HepG2 (cell line): ENCODE measurements at regions not wholly inside any gene's neighbourhood (a gene's known extent, or its start where the extent isn't known, plus 50 kb on each side); places are given as distances from the start of the nearest gene placed in this dataset.

Experiments
- ATAC-seq: fragments of 200-7000 bp; cut with Tn5 transposase; 3 replicates; pipeline ENCODE4 v1.9.1; 2020; ENCODE audit warnings: mild to moderate bottlenecking, moderate library complexity
- BruUV-seq: library from RNA; stranded (reverse); fragments of 400-500 nt; replicated peaks from 2 replicates; lab custom pipeline; 2021; lab: Mats Ljungman, UMichigan
- CTCF ChIA-PET: fragments of 300-600 bp; formaldehyde crosslinking; extraction: SDS; loops from one replicate; lab custom pipeline; 2021; ENCODE audit warnings: low total read pairs, inconsistent platforms, low intra/inter-chr PET ratio; lab: Yijun Ruan, JAX
- POLR2A ChIA-PET: fragments of 350-600 bp; sonication (Branson Sonifier 250); formaldehyde crosslinking; loops from one replicate; lab custom pipeline; 2020; ENCODE audit warnings: antibody characterized with exemption, inconsistent platforms; lab: Yijun Ruan, JAX
- DNase-seq: peaks from one replicate; pipeline ENCODE4 v3.0.0-alpha.2; 2015; ENCODE audit warnings: low spot score
- FAIRE-seq: peaks from 3 replicates; lab custom pipeline; 2011; peaks lifted over from hg19 to GRCh38; lab: Jason Lieb, UNC
- H2AFZ ChIP-seq: one replicate; pipeline ENCODE4 v1.6.1; 2011; ENCODE audit warnings: low read length, inconsistent platforms
- H3K27ac ChIP-seq: fragments of 300-600 bp; 3 replicates; pipeline ENCODE4 v1.8.0; 2011; ENCODE audit warnings: mixed run types, mild to moderate bottlenecking, mixed read lengths, low read length, inconsistent platforms; ENCODE audit not compliant: insufficient read depth; ENCODE audit errors: extremely low read length
- H3K27me3 ChIP-seq, 2 experiments: fragments of 200-600 bp in 1 of 2; 2 replicates in 1 of 2; 3 replicates in 1 of 2; pipeline versions ENCODE4 v1.6.0 to v1.8.0; 2011; ENCODE audit warnings: low read length in 2 of 2, mild to moderate bottlenecking in 2 of 2, moderate library complexity in 2 of 2, inconsistent platforms in 1 of 2; ENCODE audit not compliant: insufficient read depth in 2 of 2, control insufficient read depth in 1 of 2
- H3K36me3 ChIP-seq, 2 experiments: fragments of 200-600 bp in 1 of 2; replicated peaks in 1 of 2; 2 replicates in 1 of 2; 3 replicates in 1 of 2; pipeline versions ENCODE4 v1.5.1 to v1.8.0; 2011; ENCODE audit warnings: low read length in 2 of 2, inconsistent platforms in 1 of 2; ENCODE audit not compliant: insufficient read depth in 2 of 2, control insufficient read depth in 1 of 2
- H3K4me1 ChIP-seq: 2 replicates; pipeline ENCODE4 v1.5.1; 2012; ENCODE audit warnings: low read length, inconsistent platforms; ENCODE audit not compliant: insufficient read depth
- H3K4me2 ChIP-seq: 2 replicates; pipeline ENCODE4 v1.6.0; 2011; ENCODE audit warnings: low read depth, low read length, inconsistent platforms
- H3K4me3 ChIP-seq, 3 experiments: fragments of 200-600 bp in 1 of 3; sonication (generic), shearing (Covaris generic) in 1 of 3; replicated peaks in 1 of 3; 2 replicates each; pipeline ENCODE4 v1.5.1; 2011 to 2016; ENCODE audit warnings: low read length in 3 of 3, inconsistent platforms in 2 of 3, low read depth in 2 of 3, mild to moderate bottlenecking in 2 of 3, control low read depth in 1 of 3, mixed read lengths in 1 of 3; ENCODE audit not compliant: insufficient read depth in 1 of 3
- H3K79me2 ChIP-seq: one replicate; pipeline ENCODE4 v1.6.1; 2011; ENCODE audit warnings: low read length, inconsistent platforms; ENCODE audit not compliant: insufficient read depth
- H3K9ac ChIP-seq: 2 replicates; pipeline ENCODE4 v1.6.0; 2011; ENCODE audit warnings: mild to moderate bottlenecking, low read depth, low read length, inconsistent platforms; ENCODE audit not compliant: insufficient read depth
- H3K9me3 ChIP-seq: 2 replicates; pipeline ENCODE4 v1.5.1; 2012; ENCODE audit warnings: mild to moderate bottlenecking, low read length
- H4K20me1 ChIP-seq: 2 replicates; pipeline ENCODE4 v1.6.0; 2011; ENCODE audit warnings: inconsistent platforms, mild to moderate bottlenecking, low read length, moderate library complexity; ENCODE audit not compliant: insufficient read depth
- ATF7 ChIP-seq, 2 experiments: fragments of 450-650 bp in 1 of 2; sonication (generic) in 1 of 2; formaldehyde crosslinking in 1 of 2; IDR thresholded peaks; 2 replicates each; pipeline versions ENCODE4 v1.4.0 to v1.6.1; 2016 to 2020; ENCODE audit warnings: antibody characterized with exemption in 1 of 2, mild to moderate bottlenecking in 1 of 2, missing genetic modification reagents in 1 of 2
- EP300 ChIP-seq, 3 experiments: sonication (generic) in 1 of 3; formaldehyde crosslinking in 1 of 3; IDR thresholded peaks; 2 replicates each; pipeline versions ENCODE4 v1.5.1 to v1.6.1; 2011 to 2020; ENCODE audit warnings: low read depth in 2 of 3, low read length in 2 of 3, borderline replicate concordance in 1 of 3, improper control_type of control experiment in 1 of 3, mild to moderate bottlenecking in 1 of 3, missing genetic modification reagents in 1 of 3, moderate library complexity in 1 of 3
- ESRRA ChIP-seq: sonication (generic); formaldehyde crosslinking; IDR thresholded peaks from 2 replicates; pipeline ENCODE4 v1.5.1; 2020; ENCODE audit warnings: mild to moderate bottlenecking, low read depth, missing genetic modification reagents
- NCOA5 ChIP-seq: sonication (generic); formaldehyde crosslinking; IDR thresholded peaks from 2 replicates; pipeline ENCODE4 v1.4.0; 2020; ENCODE audit warnings: missing genetic modification reagents
- NKX3-1 ChIP-seq: sonication (generic); formaldehyde crosslinking; IDR thresholded peaks from 2 replicates; pipeline ENCODE4 v1.5.0; 2020; ENCODE audit warnings: missing genetic modification reagents
- SRSF1 ChIP-seq: fragments of 200-400 bp; formaldehyde crosslinking; optimal IDR thresholded peaks from 2 replicates; pipeline ENCODE3; 2017; ENCODE audit warnings: mild to moderate bottlenecking, low read depth, low read length, moderate library complexity
- TBX2 ChIP-seq: sonication (generic); formaldehyde crosslinking; IDR thresholded peaks from 2 replicates; pipeline ENCODE4 v1.5.0; 2020; ENCODE audit warnings: missing genetic modification reagents, mild to moderate bottlenecking, borderline replicate concordance
- ZNF205 ChIP-seq: IDR thresholded peaks from 2 replicates; pipeline ENCODE4 v1.6.1; 2018; ENCODE audit warnings: missing biosample characterization, missing genetic modification reagents
- ZNF451 ChIP-seq: sonication (generic); formaldehyde crosslinking; IDR thresholded peaks from 2 replicates; pipeline ENCODE4 v1.5.0; 2020; ENCODE audit warnings: mild to moderate bottlenecking, missing genetic modification reagents
- ZNF558 ChIP-seq: sonication (generic); formaldehyde crosslinking; IDR thresholded peaks from 2 replicates; pipeline ENCODE4 v1.9.0; 2022; ENCODE audit warnings: mild to moderate bottlenecking, missing genetic modification reagents, borderline replicate concordance
- ZNF652 ChIP-seq: IDR thresholded peaks from 2 replicates; pipeline ENCODE4 v1.6.1; 2016; ENCODE audit warnings: low read depth, borderline replicate concordance
- ZNF713 ChIP-seq: sonication (generic); formaldehyde crosslinking; IDR thresholded peaks from 2 replicates; pipeline ENCODE4 v1.4.0; 2020; ENCODE audit warnings: mild to moderate bottlenecking, missing genetic modification reagents
- ZZZ3 ChIP-seq: sonication (generic); formaldehyde crosslinking; IDR thresholded peaks from 2 replicates; pipeline ENCODE4 v1.4.0; 2020; ENCODE audit warnings: missing genetic modification reagents, mild to moderate bottlenecking, borderline replicate concordance
- WGBS: methylation state at CpG from one replicate; pipeline ENCODE4 v1.1.6; 2017; ENCODE audit warnings: low lambda C conversion rate; 5-methylcytosine and 5-hydroxymethylcytosine counted together
- in situ Hi-C: cut with HindIII; loops from 2 replicates; pipeline ENCODE4 v1.10.0; 2017; ENCODE audit warnings: low pct_unique_long_range_greater_than_20kb; ENCODE audit not compliant: extremely low pct_ligation_motif_present
- intact Hi-C: fragments of 100-400 bp; cut with micrococcal nuclease; formaldehyde crosslinking; loops from one replicate; pipeline ENCODE4 v1.10.0; 2022; ENCODE audit not compliant: unreplicated experiment
- TF ChIP-seq, protein P1 (sequence below): IDR thresholded peaks from 2 replicates; pipeline ENCODE4 v1.6.1; 2016; ENCODE audit warnings: missing compliant biosample characterization, missing genetic modification reagents, borderline replicate concordance
- TF ChIP-seq, protein P2 (sequence below): sonication (generic); formaldehyde crosslinking; IDR thresholded peaks from 2 replicates; pipeline ENCODE4 v1.4.0; 2020; ENCODE audit warnings: missing genetic modification reagents, mild to moderate bottlenecking, borderline replicate concordance

DNA sequence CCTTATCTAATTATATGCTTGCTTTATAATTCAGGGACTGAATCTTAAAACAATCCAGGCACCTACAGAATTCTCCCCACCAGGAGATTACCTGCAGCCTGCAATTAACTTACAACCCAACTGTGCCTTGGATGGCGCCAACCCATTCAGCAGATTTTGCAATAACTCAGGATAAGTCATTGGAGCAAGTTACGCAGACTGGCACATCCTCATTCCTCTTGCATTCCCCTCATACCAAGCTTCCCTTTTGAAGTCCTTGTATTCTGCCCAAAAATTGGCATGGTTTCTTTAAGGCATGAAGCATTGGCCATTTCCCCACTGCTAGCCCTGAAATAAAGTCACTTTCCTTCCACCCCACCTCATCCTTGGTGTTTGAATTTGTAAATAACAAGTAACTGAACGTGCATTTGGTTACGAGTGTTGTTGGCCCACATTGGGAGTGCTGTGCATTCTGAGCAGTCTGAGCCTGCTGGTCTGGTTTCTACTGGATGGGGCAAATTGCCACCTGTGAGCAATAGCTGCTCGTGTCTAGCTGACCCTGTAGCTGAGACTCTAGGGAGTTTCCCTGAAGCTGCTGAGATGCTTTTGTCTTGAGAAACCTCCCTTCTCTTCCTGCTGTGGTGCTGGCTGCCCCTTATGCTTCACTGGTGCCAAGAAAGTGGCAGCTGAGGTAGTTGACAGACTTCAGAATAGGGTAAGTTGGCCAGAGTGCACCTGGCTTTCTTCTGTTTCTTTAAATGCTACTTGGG, 99.2 kb upstream of the SCAF11 start:
- ChIA-PET POLR2A (no interaction called here), CTCF (no interaction called here)
- Histone ChIP-seq H2AFZ (no peak overlapping the region), H3K9ac (no peak overlapping the region), H3K9me3 (peaks cover 18% of the 10 kb centered on the region), H3K4me2 (no peak overlapping the region), H4K20me1 (no peaks in the 10 kb centered on the region), H3K4me3 (no peak overlapping the region), H3K36me3 (no peaks in the 10 kb centered on the region), H3K79me2 (no peaks in the 10 kb centered on the region), H3K27ac (no peak overlapping the region), H3K27me3 (no peaks in the 10 kb centered on the region), H3K4me1 (no peaks in the 10 kb centered on the region)
- intact Hi-C loops: no loop called here
- in situ Hi-C loops: no loop called here
- DNase-seq (no peak), ATAC-seq (no peak), FAIRE-seq (no peak)
- BruUV-seq: no TSS peak
- 16% methylated on average over 4 of the region's 5 CpGs for WGBS
- TF ChIP-seq, protein P1, sequence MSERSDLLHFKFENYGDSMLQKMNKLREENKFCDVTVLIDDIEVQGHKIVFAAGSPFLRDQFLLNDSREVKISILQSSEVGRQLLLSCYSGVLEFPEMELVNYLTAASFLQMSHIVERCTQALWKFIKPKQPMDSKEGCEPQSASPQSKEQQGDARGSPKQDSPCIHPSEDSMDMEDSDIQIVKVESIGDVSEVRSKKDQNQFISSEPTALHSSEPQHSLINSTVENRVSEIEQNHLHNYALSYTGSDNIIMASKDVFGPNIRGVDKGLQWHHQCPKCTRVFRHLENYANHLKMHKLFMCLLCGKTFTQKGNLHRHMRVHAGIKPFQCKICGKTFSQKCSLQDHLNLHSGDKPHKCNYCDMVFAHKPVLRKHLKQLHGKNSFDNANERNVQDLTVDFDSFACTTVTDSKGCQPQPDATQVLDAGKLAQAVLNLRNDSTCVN (CRISPR knock-in tag): no peak
- TF ChIP-seq TBX2 (CRISPR knock-in tag) (no peak), EP300 (IDR thresholded peaks at IDR 0.05; ENCODE audit: low read depth in 2 of 2, low read length in 2 of 2) (no peak), EP300 (CRISPR knock-in tag; IDR thresholded peaks at IDR 0.05; ENCODE audit: borderline replicate concordance) (no peak), NKX3-1 (CRISPR knock-in tag) (no peak), ZNF451 (CRISPR knock-in tag) (no peak), SRSF1 (no peak), ZNF205 (CRISPR knock-in tag) (no peak), ATF7 (IDR thresholded peaks at IDR 0.05) (no peak), ATF7 (CRISPR knock-in tag; IDR thresholded peaks at IDR 0.05) (no peak), ZNF713 (CRISPR knock-in tag) (no peak), ZNF652 (CRISPR knock-in tag) (no peak), NCOA5 (CRISPR knock-in tag) (no peak), ZZZ3 (CRISPR knock-in tag) (no peak), ESRRA (CRISPR knock-in tag) (no peak), ZNF558 (CRISPR knock-in tag) (no peak)
- TF ChIP-seq, protein P2, sequence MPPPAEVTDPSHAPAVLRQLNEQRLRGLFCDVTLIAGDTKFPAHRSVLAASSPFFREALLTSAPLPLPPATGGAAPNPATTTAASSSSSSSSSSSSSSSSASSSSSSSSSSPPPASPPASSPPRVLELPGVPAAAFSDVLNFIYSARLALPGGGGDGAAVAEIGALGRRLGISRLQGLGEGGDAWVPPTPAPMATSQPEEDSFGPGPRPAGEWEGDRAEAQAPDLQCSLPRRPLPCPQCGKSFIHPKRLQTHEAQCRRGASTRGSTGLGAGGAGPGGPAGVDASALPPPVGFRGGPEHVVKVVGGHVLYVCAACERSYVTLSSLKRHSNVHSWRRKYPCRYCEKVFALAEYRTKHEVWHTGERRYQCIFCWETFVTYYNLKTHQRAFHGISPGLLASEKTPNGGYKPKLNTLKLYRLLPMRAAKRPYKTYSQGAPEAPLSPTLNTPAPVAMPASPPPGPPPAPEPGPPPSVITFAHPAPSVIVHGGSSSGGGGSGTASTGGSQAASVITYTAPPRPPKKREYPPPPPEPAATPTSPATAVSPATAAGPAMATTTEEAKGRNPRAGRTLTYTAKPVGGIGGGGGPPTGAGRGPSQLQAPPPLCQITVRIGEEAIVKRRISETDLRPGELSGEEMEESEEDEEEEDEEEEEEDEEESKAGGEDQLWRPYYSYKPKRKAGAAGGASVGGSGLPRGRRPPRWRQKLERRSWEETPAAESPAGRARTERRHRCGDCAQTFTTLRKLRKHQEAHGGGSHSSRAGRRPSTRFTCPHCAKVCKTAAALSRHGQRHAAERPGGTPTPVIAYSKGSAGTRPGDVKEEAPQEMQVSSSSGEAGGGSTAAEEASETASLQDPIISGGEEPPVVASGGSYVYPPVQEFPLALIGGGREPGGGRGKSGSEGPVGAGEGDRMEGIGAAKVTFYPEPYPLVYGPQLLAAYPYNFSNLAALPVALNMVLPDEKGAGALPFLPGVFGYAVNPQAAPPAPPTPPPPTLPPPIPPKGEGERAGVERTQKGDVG (CRISPR knock-in tag): no peak
